PFSK-1 (cell line): ENCODE measurements at regions not wholly inside any gene's neighbourhood (a gene's known extent, or its start where the extent isn't known, plus 50 kb on each side); places are given as distances from the start of the nearest gene placed in this dataset.

Experiments
- SIN3A ChIP-seq: IDR thresholded peaks from 2 replicates; pipeline ENCODE4 v1.6.1; 2012; ENCODE audit warnings: mild to moderate bottlenecking, low read length, moderate library complexity, borderline replicate concordance; ENCODE audit not compliant: insufficient read depth
- TAF1 ChIP-seq: IDR thresholded peaks from 2 replicates; pipeline ENCODE4 v1.6.1; 2012; ENCODE audit warnings: low read length, control low read depth, borderline replicate concordance; ENCODE audit not compliant: insufficient read depth

DNA sequence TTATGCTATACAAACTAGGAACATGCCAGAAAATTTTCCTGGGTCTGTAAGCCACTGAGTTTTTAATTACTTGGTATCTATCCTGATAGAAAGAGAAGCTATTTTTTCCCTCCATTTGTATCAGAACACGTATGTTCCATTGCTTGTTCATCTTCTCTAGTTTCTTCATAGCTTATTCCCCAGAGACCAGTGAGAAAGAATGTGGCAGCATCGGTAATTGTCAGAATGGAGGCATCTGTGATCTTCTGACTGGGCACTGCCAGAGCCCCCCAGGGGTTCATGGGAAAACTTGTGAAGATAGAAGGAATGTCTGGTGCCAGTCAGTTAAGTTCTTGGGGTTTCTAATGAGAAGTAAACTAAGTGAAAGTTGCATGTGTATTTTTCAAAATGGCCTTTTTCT, 720.2 kb upstream of the GOLIM4 start:
- TF ChIP-seq SIN3A = no peak
- TF ChIP-seq TAF1 = no peak
